Gastroesophageal sphincter (tissue), 4 donors: ENCODE measurements at regions not wholly inside any gene's neighbourhood (a gene's known extent, or its start where the extent isn't known, plus 50 kb on each side); places are given as distances from the start of the nearest gene placed in this dataset.

Experiments used
- ATAC-seq: fragments of 150-250 bp; one replicate; pipeline ENCODE4 v1.9.1; 2016; ENCODE audit warnings: mild to moderate bottlenecking, moderate library complexity
- H3K27ac ChIP-seq, 4 donors: fragments of 200-600 bp; sonication (generic) in 3 of 4; 1 replicate in 3 of 4; 2 replicates in 1 of 4; pipeline ENCODE4 v1.5.1; 2016 to 2019
- H3K27me3 ChIP-seq: fragments of 200-600 bp; sonication (generic); one replicate; pipeline ENCODE4 v1.5.1; 2019
- H3K36me3 ChIP-seq, 2 donors: fragments of 200-600 bp; sonication (generic); one replicate each; pipeline ENCODE4 v1.5.1; 2019; ENCODE audit warnings: control low read depth in 1 of 2
- H3K4me1 ChIP-seq, 3 donors: fragments of 200-600 bp; sonication (generic); 1 replicate in 2 of 3; 2 replicates in 1 of 3; pipeline ENCODE4 v1.5.1; 2016 to 2019; ENCODE audit warnings: control low read depth in 2 of 3
- H3K4me3 ChIP-seq, 2 donors: fragments of 200-600 bp; sonication (generic); one replicate each; pipeline ENCODE4 v1.5.1; 2019; ENCODE audit warnings: mild to moderate bottlenecking in 1 of 2, moderate library complexity in 1 of 2
- H3K9me3 ChIP-seq, 3 donors: fragments of 200-600 bp; sonication (generic); one replicate each; pipeline ENCODE4 v1.5.1; 2017 to 2019; ENCODE audit warnings: control low read depth in 2 of 3
- EP300 ChIP-seq: sonication (generic); formaldehyde crosslinking; IDR thresholded peaks from one replicate; pipeline ENCODE4 v1.6.1; 2017; ENCODE audit warnings: antibody characterized with exemption, mild to moderate bottlenecking
- POLR2A ChIP-seq, 2 donors: fragments of 450-650 bp; IDR thresholded peaks; one replicate each; pipeline ENCODE4 v1.6.1; 2017; ENCODE audit warnings: antibody characterized with exemption in 2 of 2, mild to moderate bottlenecking in 2 of 2, moderate library complexity in 1 of 2
- POLR2AphosphoS5 ChIP-seq: sonication (generic); formaldehyde crosslinking; IDR thresholded peaks from one replicate; pipeline ENCODE4 v1.6.1; 2017; ENCODE audit warnings: antibody characterized with exemption
- WGBS, 2 donors: methylation state at CpG; one replicate each; pipeline ENCODE4 v1.1.5; 2018; ENCODE audit warnings: low coverage in 1 of 2; 5-methylcytosine and 5-hydroxymethylcytosine counted together
- TF ChIP-seq, protein P1 (sequence below), 4 experiments: fragments of 200-600 bp in 2 of 4; fragments of 450-650 bp in 2 of 4; sonication (generic) in 1 of 4; IDR thresholded peaks; one replicate each; pipeline ENCODE4 v1.5.1; 2017 to 2019; ENCODE audit warnings: antibody characterized with exemption in 4 of 4, mild to moderate bottlenecking in 2 of 4, moderate library complexity in 2 of 4

DNA sequence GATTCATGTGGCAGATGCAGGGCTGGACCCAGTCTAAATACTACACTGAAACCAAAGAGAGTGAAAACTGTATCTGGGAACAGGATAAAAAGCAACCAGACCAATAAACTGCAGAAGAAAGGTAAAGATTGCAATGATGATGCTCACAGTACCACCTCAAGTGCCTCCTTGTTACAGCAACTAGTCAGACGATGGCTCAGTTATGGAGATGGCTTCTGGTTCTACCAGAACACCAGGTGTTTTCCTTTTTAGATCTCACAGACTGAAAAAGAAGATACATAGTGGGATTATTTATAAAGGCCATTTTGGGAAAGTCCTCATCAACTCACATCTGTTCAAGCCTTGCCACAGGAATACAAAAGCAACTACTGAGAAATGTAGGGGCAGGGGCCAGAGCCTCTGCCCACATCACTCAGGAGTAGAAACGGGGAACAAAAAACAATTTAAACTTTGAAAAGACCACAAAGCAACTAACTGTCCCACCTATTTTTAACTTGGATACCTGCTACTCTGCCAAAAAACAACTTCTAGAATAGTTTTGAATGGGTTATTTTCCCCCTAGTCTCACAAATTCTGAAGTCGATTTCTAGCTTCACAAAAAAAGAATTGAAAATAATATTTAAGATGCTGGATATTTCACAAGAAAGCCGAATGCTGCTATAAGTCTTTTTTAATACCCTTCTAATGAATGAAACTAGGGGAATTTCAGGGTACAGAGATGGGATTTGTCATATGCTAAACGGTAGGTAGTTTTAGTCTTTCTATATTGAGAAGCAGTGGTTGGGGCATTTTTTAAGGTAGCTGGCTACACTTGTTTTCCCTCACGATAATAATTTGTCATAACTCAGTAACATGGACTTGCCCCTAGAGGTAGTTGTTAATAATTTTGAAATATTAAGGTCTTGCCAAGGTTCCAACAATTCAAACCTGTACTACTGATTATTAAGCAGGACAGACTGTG is 197.2 kb upstream of the TMPO start:
- no peak for ATAC-seq
- 64 to 67% methylated on average over 5 to 6 of the region's 6 CpGs for WGBS, 2 donors
- no peaks in the 10 kb centered on the region for H3K36me3 ChIP-seq
- H3K4me3 ChIP-seq = no peak overlapping the region
- H3K9me3 ChIP-seq = no peaks in the 10 kb centered on the region
- peaks cover 0 to 9% (median 0%) of the 10 kb centered on the region in 3 donors for H3K4me1 ChIP-seq
- TF ChIP-seq POLR2A (IDR thresholded peaks at IDR 0.05) = no peak
- TF ChIP-seq POLR2AphosphoS5 = no peak
- TF ChIP-seq, protein P1, sequence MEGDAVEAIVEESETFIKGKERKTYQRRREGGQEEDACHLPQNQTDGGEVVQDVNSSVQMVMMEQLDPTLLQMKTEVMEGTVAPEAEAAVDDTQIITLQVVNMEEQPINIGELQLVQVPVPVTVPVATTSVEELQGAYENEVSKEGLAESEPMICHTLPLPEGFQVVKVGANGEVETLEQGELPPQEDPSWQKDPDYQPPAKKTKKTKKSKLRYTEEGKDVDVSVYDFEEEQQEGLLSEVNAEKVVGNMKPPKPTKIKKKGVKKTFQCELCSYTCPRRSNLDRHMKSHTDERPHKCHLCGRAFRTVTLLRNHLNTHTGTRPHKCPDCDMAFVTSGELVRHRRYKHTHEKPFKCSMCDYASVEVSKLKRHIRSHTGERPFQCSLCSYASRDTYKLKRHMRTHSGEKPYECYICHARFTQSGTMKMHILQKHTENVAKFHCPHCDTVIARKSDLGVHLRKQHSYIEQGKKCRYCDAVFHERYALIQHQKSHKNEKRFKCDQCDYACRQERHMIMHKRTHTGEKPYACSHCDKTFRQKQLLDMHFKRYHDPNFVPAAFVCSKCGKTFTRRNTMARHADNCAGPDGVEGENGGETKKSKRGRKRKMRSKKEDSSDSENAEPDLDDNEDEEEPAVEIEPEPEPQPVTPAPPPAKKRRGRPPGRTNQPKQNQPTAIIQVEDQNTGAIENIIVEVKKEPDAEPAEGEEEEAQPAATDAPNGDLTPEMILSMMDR (IDR thresholded peaks at IDR 0.05) = no peak
- no peak for TF ChIP-seq EP300
- H3K27me3 ChIP-seq = no peaks in the 10 kb centered on the region
- no peak overlapping the region for H3K27ac ChIP-seq

DNA sequence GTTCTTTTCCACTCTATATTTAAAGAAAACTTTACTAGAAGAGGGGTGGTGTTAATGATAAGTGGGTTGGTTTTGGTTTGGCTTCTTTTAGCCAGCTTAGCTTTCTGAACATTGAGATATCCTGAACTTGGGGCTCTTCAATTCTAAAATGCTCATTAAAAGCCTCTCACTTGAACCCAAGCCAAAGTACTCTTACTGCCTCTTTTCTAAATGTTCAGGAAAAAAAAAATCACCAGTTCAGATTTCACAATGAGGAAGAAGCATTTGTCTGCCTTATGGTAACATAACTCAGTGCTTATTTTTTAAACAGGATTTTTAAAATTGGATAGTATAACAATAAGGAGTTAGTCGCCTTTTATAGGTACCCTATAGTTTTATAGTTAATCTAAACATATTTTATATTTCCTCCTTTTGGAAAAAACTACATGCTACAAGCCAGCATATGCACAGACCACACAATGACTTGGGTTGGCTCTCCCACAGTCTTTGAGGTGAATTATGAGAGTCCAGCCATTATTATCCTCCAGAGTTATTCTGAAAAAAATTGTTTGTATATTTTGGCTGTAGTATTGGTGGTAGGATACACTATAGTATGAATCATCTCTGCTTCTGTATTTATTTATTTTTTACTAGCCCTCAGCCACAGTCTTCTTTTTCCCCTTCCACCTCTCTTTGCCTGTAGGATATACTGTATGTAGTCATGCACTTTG is 195.5 kb upstream of the TMPO start:
- TF ChIP-seq, protein P1 (IDR thresholded peaks at IDR 0.05) = no peak
- TF ChIP-seq EP300 = no peak
- TF ChIP-seq POLR2A (IDR thresholded peaks at IDR 0.05) = no peak
- no peak for TF ChIP-seq POLR2AphosphoS5
- Histone ChIP-seq H3K4me1 (peaks cover 0 to 9% (median 0%) of the 10 kb centered on the region in 3 donors), H3K27me3 (no peaks in the 10 kb centered on the region), H3K36me3 (no peaks in the 10 kb centered on the region), H3K27ac (no peak overlapping the region), H3K9me3 (no peaks in the 10 kb centered on the region), H3K4me3 (no peak overlapping the region)
- WGBS, 2 donors = 19 to 23% methylated on average over 1 of the region's 1 CpG
- ATAC-seq = no peak

DNA sequence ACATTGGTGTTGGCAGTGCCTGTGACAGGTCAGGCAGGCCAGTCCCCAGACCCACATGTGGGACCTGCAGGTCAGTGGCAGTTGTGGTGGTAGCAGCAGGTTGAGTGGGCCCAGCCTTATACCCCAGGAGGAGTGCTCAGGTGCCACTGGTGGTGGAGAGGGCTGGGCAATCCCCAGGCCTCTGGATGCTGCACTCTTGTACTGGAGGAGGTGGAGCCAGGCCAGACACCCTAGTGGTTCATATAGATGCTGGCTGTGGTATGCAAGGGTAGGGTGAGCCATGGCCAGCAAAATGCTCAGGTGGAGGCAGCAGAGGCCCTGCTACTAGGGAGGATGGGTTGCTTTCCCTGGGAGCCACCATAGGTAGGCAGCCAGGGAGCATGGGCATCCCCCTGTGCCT is 190.4 kb upstream of the TMPO start:
- Histone ChIP-seq H3K9me3 (no peaks in the 10 kb centered on the region), H3K4me1 (peaks cover 0 to 1% (median 0%) of the 10 kb centered on the region in 3 donors), H3K36me3 (no peaks in the 10 kb centered on the region), H3K4me3 (no peak overlapping the region), H3K27ac (no peak overlapping the region), H3K27me3 (no peaks in the 10 kb centered on the region)
- no peak for ATAC-seq
- TF ChIP-seq POLR2AphosphoS5 = no peak
- TF ChIP-seq, protein P1 (IDR thresholded peaks at IDR 0.05) = no peak
- no peak for TF ChIP-seq EP300
- TF ChIP-seq POLR2A (IDR thresholded peaks at IDR 0.05) = no peak

DNA sequence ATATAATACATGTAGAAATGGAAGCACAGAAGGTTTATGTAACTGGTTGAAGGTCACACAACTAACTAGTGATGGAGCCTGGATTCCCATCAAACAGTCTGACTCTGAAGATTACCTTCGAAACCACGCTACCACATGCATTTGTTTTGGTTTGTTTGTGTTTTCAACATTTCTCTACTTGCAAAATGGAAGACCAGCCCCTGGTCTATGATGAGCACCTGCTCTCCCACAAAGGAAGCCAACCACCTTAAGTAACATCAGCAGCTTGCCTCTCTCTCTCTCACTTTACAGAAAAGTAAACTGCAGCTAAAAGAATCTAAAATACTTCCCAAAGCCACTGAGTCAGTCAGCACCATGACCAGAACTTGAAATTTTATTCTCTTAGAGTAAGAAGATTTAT is 186.9 kb upstream of the TMPO start:
- no peak overlapping the region for H3K4me3 ChIP-seq
- no peaks in the 10 kb centered on the region for H3K4me1 ChIP-seq
- no peaks in the 10 kb centered on the region for H3K36me3 ChIP-seq
- H3K27me3 ChIP-seq = no peaks in the 10 kb centered on the region
- no peaks in the 10 kb centered on the region for H3K9me3 ChIP-seq
- no peak for TF ChIP-seq POLR2A (IDR thresholded peaks at IDR 0.05)
- TF ChIP-seq, protein P1 (IDR thresholded peaks at IDR 0.05) = no peak
- no peak for TF ChIP-seq POLR2AphosphoS5
- no peak for TF ChIP-seq EP300
- H3K27ac ChIP-seq = no peak overlapping the region
- no peak for ATAC-seq
- 100% methylated on average over 2 of the region's 2 CpGs; no CpG with 5 or more reads in 1 of the 2 donors for WGBS, 2 donors
